Activated naive CD8-positive, alpha-beta T cell treated with anti-CD3 and anti-CD28 coated beads for 36 hours (primary cell): ENCODE measurements at regions not wholly inside any gene's neighbourhood (a gene's known extent, or its start where the extent isn't known, plus 50 kb on each side); places are given as distances from the start of the nearest gene placed in this dataset.

Source experiments
- DNase-seq: peaks from one replicate; pipeline ENCODE4 v3.0.0; 2021
- H3K27ac Mint-ChIP-seq: one replicate; pipeline ENCODE4 v1.8.0; 2022; ENCODE audit warnings: mild to moderate bottlenecking, moderate library complexity, mixed read lengths
- H3K27me3 Mint-ChIP-seq: one replicate; pipeline ENCODE4 v1.8.0; 2022; ENCODE audit warnings: mild to moderate bottlenecking, mixed read lengths
- H3K36me3 Mint-ChIP-seq: one replicate; pipeline ENCODE4 v1.8.0; 2021; ENCODE audit warnings: mild to moderate bottlenecking, mixed read lengths
- H3K4me1 Mint-ChIP-seq: one replicate; pipeline ENCODE4 v1.8.0; 2021; ENCODE audit warnings: mixed read lengths
- H3K4me3 Mint-ChIP-seq: one replicate; pipeline ENCODE4 v1.8.0; 2022; ENCODE audit warnings: mild to moderate bottlenecking, moderate library complexity, mixed read lengths
- H3K9me3 Mint-ChIP-seq: one replicate; pipeline ENCODE4 v1.8.0; 2022; ENCODE audit warnings: mixed read lengths

- no peak for DNase-seq
- Mint-ChIP-seq H3K27ac (no peak overlapping the region), H3K27me3 (no peaks in the 10 kb centered on the region), H3K4me1 (no peaks in the 10 kb centered on the region), H3K36me3 (no peaks in the 10 kb centered on the region), H3K4me3 (no peak overlapping the region), H3K9me3 (no peaks in the 10 kb centered on the region)
These were observed 288.7 kb upstream of the CTSO start for GRCh38 chr4:156242390-156242789.

GRCh38 chr4:156241896-156242295 is 288.2 kb upstream of the CTSO start:
- no peak overlapping the region for H3K27ac Mint-ChIP-seq
- no peak for DNase-seq
- no peaks in the 10 kb centered on the region for H3K27me3 Mint-ChIP-seq
- no peaks in the 10 kb centered on the region for H3K4me1 Mint-ChIP-seq
- H3K36me3 Mint-ChIP-seq = no peaks in the 10 kb centered on the region
- H3K4me3 Mint-ChIP-seq = no peak overlapping the region
- peaks cover 2% of the 10 kb centered on the region for H3K9me3 Mint-ChIP-seq

DNA sequence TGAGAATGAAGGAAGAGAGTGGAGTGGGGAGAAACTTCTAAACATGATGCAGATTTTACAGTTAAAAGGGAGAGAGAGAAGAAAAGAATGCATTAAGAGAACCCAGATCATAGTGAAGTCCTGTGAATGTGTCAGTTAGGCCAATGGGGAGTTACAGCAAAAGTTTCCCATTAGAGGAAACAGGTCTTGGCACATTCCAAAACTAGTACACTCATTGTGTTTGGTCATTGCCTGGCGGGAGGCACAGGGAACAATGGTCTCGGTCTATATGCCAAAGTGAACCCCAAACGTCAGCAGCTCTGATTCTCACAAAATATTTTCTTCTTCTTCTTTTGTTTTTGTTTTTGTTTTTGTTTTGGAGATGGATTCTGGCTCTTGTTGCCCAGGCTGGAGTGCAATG is 284.5 kb upstream of the CTSO start:
- Mint-ChIP-seq H3K4me3 (no peak overlapping the region), H3K9me3 (peaks cover 2% of the 10 kb centered on the region), H3K36me3 (no peaks in the 10 kb centered on the region), H3K27ac (no peak overlapping the region), H3K27me3 (no peaks in the 10 kb centered on the region), H3K4me1 (no peaks in the 10 kb centered on the region)
- no peak for DNase-seq

- Mint-ChIP-seq H3K36me3 (no peaks in the 10 kb centered on the region), H3K4me1 (no peaks in the 10 kb centered on the region), H3K9me3 (peaks cover 2% of the 10 kb centered on the region), H3K27me3 (no peaks in the 10 kb centered on the region), H3K4me3 (no peak overlapping the region), H3K27ac (no peak overlapping the region)
- DNase-seq = no peak
These were observed 283.6 kb upstream of the CTSO start for GRCh38 chr4:156237231-156237630.

DNA sequence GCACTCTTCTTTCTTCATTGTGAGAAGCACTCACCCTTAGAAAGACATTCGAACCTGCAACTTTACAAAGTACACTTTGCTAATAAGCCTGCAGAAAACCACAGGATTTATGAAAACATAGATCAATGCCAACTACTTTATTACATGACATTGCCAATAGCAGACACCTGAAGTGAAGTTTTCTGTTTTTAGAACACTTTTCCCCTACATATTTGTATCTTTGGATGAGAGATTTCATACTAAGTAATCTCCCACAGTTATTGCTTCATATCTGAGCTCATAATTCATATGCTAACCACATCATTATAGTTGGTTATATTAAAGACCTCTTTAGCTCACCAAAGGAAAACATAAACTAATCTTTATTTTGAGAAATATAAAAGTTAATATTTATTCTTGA is 276.5 kb upstream of the CTSO start:
- no peaks in the 10 kb centered on the region for H3K27me3 Mint-ChIP-seq
- H3K4me3 Mint-ChIP-seq = no peak overlapping the region
- no peaks in the 10 kb centered on the region for H3K4me1 Mint-ChIP-seq

GRCh38 chr4:156228676-156229075 is 275.0 kb upstream of the CTSO start:
- H3K27me3 Mint-ChIP-seq = no peaks in the 10 kb centered on the region
- H3K4me3 Mint-ChIP-seq = no peak overlapping the region
- H3K27ac Mint-ChIP-seq = no peak overlapping the region

More for the DNA sequence above, 276.5 kb upstream of the CTSO start:
- H3K36me3 Mint-ChIP-seq = no peaks in the 10 kb centered on the region
- DNase-seq = no peak
- H3K27ac Mint-ChIP-seq = no peak overlapping the region
- H3K9me3 Mint-ChIP-seq = no peaks in the 10 kb centered on the region

DNA sequence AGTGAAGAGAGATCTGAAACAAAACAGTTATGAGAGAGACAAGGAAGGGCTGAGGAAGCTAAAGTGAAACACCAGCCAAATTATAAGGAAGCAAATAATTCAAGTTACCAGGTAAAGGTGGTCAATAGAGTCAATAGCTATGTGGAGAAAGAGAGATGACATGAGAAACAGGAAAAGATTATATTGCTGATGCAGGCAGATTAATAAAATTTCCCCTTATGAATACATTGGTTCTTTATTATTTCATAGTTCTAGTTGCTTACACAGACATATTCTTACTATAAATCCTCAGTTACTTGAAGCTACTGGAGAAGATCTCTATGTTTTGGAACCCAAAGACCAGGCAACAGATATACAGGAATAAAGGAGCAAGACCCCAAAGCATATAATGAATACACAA is 273.7 kb upstream of the CTSO start:
- Mint-ChIP-seq H3K4me3 (no peak overlapping the region), H3K4me1 (no peaks in the 10 kb centered on the region), H3K36me3 (no peaks in the 10 kb centered on the region), H3K27ac (no peak overlapping the region), H3K9me3 (no peaks in the 10 kb centered on the region), H3K27me3 (no peaks in the 10 kb centered on the region)
- no peak for DNase-seq

More at GRCh38 chr4:156228676-156229075, 275.0 kb upstream of the CTSO start:
- no peaks in the 10 kb centered on the region for H3K4me1 Mint-ChIP-seq
- no peaks in the 10 kb centered on the region for H3K36me3 Mint-ChIP-seq
- no peaks in the 10 kb centered on the region for H3K9me3 Mint-ChIP-seq
- no peak for DNase-seq

DNA sequence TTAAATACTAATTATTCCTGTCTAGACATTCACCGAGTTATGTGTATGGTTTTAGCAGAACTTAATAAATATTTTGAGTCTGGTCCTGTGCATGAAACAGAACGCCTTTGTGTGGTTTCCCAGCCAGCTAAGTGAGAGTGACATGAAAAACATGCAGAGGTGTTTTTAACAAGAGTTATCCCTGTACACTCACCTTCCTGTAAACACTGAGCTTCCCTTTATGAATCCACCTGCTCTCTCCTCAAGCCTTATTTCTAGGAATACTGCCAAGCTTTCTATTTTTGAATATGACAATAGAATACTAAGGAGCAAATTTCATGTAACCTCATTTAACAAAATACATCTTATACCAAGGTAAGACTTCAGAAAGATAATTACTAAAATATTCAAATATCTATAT is 270.3 kb upstream of the CTSO start:
- H3K36me3 Mint-ChIP-seq = no peaks in the 10 kb centered on the region
- no peak overlapping the region for H3K4me3 Mint-ChIP-seq
- H3K27ac Mint-ChIP-seq = no peak overlapping the region
- H3K9me3 Mint-ChIP-seq = no peaks in the 10 kb centered on the region
- DNase-seq = no peak
- no peaks in the 10 kb centered on the region for H3K27me3 Mint-ChIP-seq
- H3K4me1 Mint-ChIP-seq = no peaks in the 10 kb centered on the region

DNA sequence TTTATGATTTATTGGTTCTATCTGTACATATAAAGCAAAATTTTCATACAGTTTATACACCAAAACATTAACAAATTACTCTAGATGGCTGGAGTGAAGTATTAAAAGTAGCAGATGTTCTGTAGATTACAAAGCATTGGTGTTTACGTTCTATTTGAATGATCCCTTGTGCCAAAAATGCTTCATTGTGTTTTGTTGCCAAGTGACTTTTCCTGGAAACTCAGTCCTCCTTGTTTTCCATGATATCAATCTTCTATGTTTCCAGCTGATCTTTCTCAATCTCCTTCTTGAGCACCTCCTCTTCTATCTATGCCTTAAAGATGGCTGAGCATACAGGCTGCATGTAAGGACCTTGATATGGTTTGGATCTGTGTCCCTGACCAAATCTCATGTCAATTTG is 263.6 kb upstream of the CTSO start:
- Mint-ChIP-seq H3K27ac (no peak overlapping the region), H3K4me3 (no peak overlapping the region), H3K9me3 (no peaks in the 10 kb centered on the region), H3K27me3 (no peaks in the 10 kb centered on the region), H3K4me1 (no peaks in the 10 kb centered on the region), H3K36me3 (no peaks in the 10 kb centered on the region)
- DNase-seq = no peak

DNA sequence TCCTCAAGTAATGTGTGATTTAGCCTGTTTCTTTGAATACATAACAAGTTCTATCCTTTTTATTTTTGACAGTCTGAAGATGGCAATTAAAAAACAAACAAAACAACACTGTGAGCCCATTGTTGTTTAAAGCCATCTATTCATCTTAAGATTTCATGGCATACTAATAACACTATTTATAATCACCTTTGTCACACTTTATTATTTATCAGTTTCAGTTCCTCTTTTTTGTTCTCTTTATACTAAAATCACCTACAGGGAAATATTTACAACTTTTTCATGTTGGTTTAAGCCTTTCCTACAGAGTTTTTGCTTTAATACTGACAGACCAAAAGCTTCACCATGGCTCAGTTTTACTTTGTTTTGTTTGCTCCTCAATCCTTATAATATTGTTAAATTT is 247.4 kb upstream of the CTSO start:
- no peaks in the 10 kb centered on the region for H3K4me1 Mint-ChIP-seq
- no peak overlapping the region for H3K27ac Mint-ChIP-seq
- DNase-seq = no peak
- H3K4me3 Mint-ChIP-seq = no peak overlapping the region
- no peaks in the 10 kb centered on the region for H3K9me3 Mint-ChIP-seq
- H3K36me3 Mint-ChIP-seq = no peaks in the 10 kb centered on the region
- H3K27me3 Mint-ChIP-seq = peaks cover 3% of the 10 kb centered on the region

GRCh38 chr4:156198511-156198910 is 244.8 kb upstream of the CTSO start:
- H3K9me3 Mint-ChIP-seq = no peaks in the 10 kb centered on the region
- H3K4me3 Mint-ChIP-seq = no peak overlapping the region
- H3K4me1 Mint-ChIP-seq = no peaks in the 10 kb centered on the region
- H3K27me3 Mint-ChIP-seq = peaks cover 3% of the 10 kb centered on the region
- no peaks in the 10 kb centered on the region for H3K36me3 Mint-ChIP-seq
- DNase-seq = no peak
- no peak overlapping the region for H3K27ac Mint-ChIP-seq

GRCh38 chr4:156197216-156197615 is 243.6 kb upstream of the CTSO start:
- H3K4me1 Mint-ChIP-seq = no peaks in the 10 kb centered on the region
- H3K27ac Mint-ChIP-seq = no peak overlapping the region

GRCh38 chr4:156196722-156197121 is 243.1 kb upstream of the CTSO start:
- H3K4me3 Mint-ChIP-seq = no peak overlapping the region
- H3K27me3 Mint-ChIP-seq = peaks cover 3% of the 10 kb centered on the region
- DNase-seq = no peak
- H3K27ac Mint-ChIP-seq = no peak overlapping the region
- H3K36me3 Mint-ChIP-seq = no peaks in the 10 kb centered on the region
- no peaks in the 10 kb centered on the region for H3K4me1 Mint-ChIP-seq
- no peaks in the 10 kb centered on the region for H3K9me3 Mint-ChIP-seq

More at GRCh38 chr4:156197216-156197615, 243.6 kb upstream of the CTSO start:
- Mint-ChIP-seq H3K36me3 (no peaks in the 10 kb centered on the region), H3K27me3 (peaks cover 3% of the 10 kb centered on the region), H3K4me3 (no peak overlapping the region), H3K9me3 (no peaks in the 10 kb centered on the region)
- DNase-seq = no peak

DNA sequence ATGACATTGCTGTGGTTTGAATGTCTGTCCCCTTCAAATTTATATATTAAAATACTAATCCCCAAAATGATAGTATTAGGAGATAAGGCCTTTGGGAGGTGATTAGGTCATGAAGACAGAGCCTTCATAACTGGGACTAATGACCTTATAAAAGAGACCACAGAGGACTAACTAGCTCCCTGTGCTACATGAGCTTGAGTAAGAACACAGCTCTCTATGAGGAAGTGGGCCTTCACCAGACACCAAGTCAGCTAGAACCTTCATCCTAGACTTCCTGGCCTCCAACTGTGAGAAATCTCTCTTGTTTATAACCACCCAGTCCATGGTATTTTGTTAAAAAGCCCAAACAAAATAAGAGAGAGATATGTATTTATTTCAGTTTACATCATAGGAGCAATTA is 242.2 kb upstream of the CTSO start:
- no peaks in the 10 kb centered on the region for H3K4me1 Mint-ChIP-seq
- no peaks in the 10 kb centered on the region for H3K36me3 Mint-ChIP-seq
- no peak overlapping the region for H3K27ac Mint-ChIP-seq
- H3K9me3 Mint-ChIP-seq = no peaks in the 10 kb centered on the region
- H3K4me3 Mint-ChIP-seq = no peak overlapping the region
- DNase-seq = no peak
- H3K27me3 Mint-ChIP-seq = peaks cover 3% of the 10 kb centered on the region

- no peak for DNase-seq
- no peaks in the 10 kb centered on the region for H3K4me1 Mint-ChIP-seq
- peaks cover 3% of the 10 kb centered on the region for H3K27me3 Mint-ChIP-seq
- no peaks in the 10 kb centered on the region for H3K9me3 Mint-ChIP-seq
- H3K27ac Mint-ChIP-seq = no peak overlapping the region
- no peak overlapping the region for H3K4me3 Mint-ChIP-seq
- H3K36me3 Mint-ChIP-seq = no peaks in the 10 kb centered on the region
These were observed 241.2 kb upstream of the CTSO start for GRCh38 chr4:156194896-156195295.

DNA sequence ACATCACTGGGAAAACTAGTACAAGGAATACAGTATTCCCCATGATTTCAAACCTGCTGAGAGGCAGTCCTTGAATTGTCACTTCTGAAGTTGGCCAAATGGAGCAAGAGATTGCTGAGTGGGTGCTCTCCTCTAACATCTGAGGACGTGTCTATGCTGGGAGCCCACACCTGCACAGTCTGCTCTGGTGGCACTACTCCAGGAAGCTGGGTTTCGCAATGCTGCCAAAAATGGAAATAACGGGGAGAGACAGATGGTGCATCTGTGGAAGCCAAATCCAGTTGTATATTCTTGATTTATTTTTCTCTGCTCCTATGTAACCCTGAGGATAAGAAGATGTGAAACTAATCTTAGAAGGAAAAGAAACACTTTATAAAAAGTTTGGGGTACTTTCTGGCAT is 240.1 kb upstream of the CTSO start:
- no peaks in the 10 kb centered on the region for H3K36me3 Mint-ChIP-seq
- H3K27me3 Mint-ChIP-seq = peaks cover 3% of the 10 kb centered on the region
- no peaks in the 10 kb centered on the region for H3K9me3 Mint-ChIP-seq
- no peaks in the 10 kb centered on the region for H3K4me1 Mint-ChIP-seq
- no peak overlapping the region for H3K4me3 Mint-ChIP-seq
- no peak overlapping the region for H3K27ac Mint-ChIP-seq
- DNase-seq = no peak

- Mint-ChIP-seq H3K4me3 (no peak overlapping the region), H3K27me3 (peaks cover 3% of the 10 kb centered on the region), H3K4me1 (no peaks in the 10 kb centered on the region), H3K9me3 (no peaks in the 10 kb centered on the region), H3K27ac (no peak overlapping the region), H3K36me3 (no peaks in the 10 kb centered on the region)
- no peak for DNase-seq
These were observed 239.4 kb upstream of the CTSO start for GRCh38 chr4:156193106-156193505.
